BE2C (cell line): ENCODE measurements at regions not wholly inside any gene's neighbourhood (a gene's known extent, or its start where the extent isn't known, plus 50 kb on each side); places are given as distances from the start of the nearest gene placed in this dataset.

Source experiments
- DNase-seq: peaks from one replicate; pipeline ENCODE4 v3.0.0-alpha.2; 2020
- H3K27me3 ChIP-seq: fragments of 250-450 bp; sonication (Bioruptor Pico); 2 replicates; pipeline ENCODE4 v1.5.1; 2020; ENCODE audit warnings: mild to moderate bottlenecking
- H3K36me3 ChIP-seq: fragments of 250-450 bp; sonication (Bioruptor Pico); 2 replicates; pipeline ENCODE4 v1.5.1; 2020; ENCODE audit warnings: mild to moderate bottlenecking
- H3K4me1 ChIP-seq: fragments of 250-450 bp; sonication (Bioruptor Pico); 2 replicates; pipeline ENCODE4 v1.5.1; 2020
- H3K4me3 ChIP-seq: 2 replicates; pipeline ENCODE4 v1.5.1; 2011; ENCODE audit warnings: low read depth, low read length
- H3K9me3 ChIP-seq: fragments of 250-450 bp; sonication (Bioruptor Pico); 2 replicates; pipeline ENCODE4 v1.5.1; 2020
- TF ChIP-seq, protein P1 (sequence below): IDR thresholded peaks from 2 replicates; pipeline ENCODE4 v1.5.1; 2012; ENCODE audit warnings: mild to moderate bottlenecking, low read depth, low read length

DNA sequence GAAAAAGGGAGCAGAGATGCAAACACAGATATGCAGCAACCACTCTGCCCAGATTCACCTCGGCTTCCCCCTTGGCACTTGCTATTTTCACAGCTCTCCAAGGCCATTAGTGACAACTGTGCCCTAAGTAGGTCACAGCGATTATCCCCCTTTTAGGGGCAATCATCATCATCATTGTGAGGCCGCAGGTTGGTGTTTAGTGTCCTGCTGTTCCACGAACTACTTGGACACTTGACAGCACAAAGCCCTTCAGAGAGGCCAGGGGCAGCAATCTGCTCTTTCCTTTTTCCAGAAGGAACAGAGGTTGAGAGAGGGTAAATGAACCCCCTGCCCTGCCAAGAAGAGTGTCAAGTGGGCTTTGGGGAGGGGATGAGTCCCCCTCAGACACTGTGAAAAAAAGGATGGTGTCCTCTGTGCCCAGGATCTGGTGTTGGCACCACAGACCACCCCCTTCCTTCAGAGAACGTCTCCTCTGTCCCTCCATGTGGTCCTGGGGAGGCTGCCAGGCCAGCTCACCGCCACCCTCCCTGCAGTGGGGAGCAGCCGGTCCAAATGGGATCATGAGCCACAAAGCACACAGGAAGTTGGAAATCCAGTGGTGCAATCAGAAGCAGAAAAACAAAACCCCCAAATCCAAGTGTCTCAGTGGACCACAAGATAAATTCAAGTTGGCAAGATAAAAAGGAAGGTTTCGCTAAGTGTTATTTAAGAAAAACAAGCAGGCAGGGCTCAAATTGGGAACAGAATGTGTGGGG lies 78.4 kb upstream of the MED9 start:
- H3K4me1 ChIP-seq: no peaks in the 10 kb centered on the region
- H3K9me3 ChIP-seq: no peaks in the 10 kb centered on the region
- no peak overlapping the region for H3K4me3 ChIP-seq
- TF ChIP-seq, protein P1, sequence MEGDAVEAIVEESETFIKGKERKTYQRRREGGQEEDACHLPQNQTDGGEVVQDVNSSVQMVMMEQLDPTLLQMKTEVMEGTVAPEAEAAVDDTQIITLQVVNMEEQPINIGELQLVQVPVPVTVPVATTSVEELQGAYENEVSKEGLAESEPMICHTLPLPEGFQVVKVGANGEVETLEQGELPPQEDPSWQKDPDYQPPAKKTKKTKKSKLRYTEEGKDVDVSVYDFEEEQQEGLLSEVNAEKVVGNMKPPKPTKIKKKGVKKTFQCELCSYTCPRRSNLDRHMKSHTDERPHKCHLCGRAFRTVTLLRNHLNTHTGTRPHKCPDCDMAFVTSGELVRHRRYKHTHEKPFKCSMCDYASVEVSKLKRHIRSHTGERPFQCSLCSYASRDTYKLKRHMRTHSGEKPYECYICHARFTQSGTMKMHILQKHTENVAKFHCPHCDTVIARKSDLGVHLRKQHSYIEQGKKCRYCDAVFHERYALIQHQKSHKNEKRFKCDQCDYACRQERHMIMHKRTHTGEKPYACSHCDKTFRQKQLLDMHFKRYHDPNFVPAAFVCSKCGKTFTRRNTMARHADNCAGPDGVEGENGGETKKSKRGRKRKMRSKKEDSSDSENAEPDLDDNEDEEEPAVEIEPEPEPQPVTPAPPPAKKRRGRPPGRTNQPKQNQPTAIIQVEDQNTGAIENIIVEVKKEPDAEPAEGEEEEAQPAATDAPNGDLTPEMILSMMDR: no peak
- no peaks in the 10 kb centered on the region for H3K27me3 ChIP-seq
- no peak for DNase-seq
- no peaks in the 10 kb centered on the region for H3K36me3 ChIP-seq

DNA sequence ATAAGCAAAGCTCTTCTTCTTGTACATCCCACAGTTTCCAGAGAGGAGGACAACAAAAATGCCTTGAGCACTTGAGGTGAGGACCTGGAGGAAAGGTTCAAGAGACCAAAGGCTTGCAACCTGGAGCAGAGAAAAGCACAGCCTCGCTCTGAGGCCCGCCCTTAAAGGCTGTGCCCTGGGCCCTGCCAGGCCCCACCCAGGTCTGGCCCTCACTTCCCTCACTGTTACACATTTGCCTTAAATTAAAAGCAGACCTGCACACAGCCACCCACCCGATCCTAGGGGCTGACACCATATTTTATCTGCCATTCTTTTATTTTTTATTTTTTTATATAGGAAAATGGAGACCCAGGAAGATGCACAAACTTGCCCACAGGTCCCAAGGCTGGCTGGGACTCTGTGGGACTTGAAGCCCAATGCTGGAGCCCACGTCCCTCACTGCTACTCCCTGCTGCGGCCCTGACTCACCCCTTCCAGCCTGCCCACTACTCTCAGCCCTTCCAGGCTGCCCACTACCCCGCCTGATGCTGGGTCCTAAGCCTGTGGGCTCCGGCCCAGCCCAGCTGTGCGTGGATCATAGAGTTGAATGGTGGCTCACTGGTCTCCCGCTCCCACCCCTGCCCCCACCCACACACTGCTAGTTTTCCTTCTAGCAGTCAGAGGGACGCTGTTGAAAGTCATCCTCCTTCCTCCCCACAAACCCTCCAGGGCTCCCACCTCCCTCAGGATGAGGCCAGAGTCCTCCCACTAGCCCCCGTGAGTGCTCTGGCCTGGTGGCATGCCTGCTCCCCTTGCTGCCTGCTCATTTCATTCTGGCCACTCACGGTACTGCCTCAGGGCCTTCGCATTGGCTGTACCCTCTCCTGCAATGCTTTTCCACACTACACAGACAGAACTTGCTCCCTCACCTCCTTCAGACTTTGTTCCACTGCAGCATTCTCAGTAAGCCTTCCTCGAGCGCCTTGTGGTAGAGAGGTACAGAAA lies 77.6 kb upstream of the MED9 start:
- H3K4me3 ChIP-seq: no peak overlapping the region
- TF ChIP-seq, protein P1: no peak
- no peaks in the 10 kb centered on the region for H3K9me3 ChIP-seq
- H3K36me3 ChIP-seq: no peaks in the 10 kb centered on the region
- H3K27me3 ChIP-seq: no peaks in the 10 kb centered on the region
- DNase-seq: no peak
- no peaks in the 10 kb centered on the region for H3K4me1 ChIP-seq

DNA sequence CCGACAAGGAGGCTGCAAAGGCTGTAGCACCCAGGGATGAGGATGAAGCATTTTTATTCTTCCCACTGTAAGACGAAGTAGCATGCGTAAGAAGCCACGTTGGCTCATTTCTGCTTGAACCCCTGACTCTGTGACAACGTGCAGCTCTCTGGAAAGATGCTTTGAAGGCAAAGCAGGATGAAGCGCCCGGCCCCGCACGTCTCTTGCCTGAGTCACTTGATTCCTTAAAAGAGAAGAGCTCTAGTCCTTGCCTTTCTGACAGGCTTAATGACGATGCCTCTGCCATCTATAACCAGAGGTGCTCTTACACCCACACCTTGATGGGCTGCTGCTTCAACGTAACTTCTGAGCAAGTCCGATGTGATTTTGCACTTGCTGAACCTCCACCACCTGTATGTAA lies 76.7 kb upstream of the MED9 start:
- Histone ChIP-seq H3K27me3 (no peaks in the 10 kb centered on the region), H3K4me1 (no peaks in the 10 kb centered on the region), H3K9me3 (no peaks in the 10 kb centered on the region), H3K36me3 (no peaks in the 10 kb centered on the region), H3K4me3 (no peak overlapping the region)
- TF ChIP-seq, protein P1: no peak
- no peak for DNase-seq

DNA sequence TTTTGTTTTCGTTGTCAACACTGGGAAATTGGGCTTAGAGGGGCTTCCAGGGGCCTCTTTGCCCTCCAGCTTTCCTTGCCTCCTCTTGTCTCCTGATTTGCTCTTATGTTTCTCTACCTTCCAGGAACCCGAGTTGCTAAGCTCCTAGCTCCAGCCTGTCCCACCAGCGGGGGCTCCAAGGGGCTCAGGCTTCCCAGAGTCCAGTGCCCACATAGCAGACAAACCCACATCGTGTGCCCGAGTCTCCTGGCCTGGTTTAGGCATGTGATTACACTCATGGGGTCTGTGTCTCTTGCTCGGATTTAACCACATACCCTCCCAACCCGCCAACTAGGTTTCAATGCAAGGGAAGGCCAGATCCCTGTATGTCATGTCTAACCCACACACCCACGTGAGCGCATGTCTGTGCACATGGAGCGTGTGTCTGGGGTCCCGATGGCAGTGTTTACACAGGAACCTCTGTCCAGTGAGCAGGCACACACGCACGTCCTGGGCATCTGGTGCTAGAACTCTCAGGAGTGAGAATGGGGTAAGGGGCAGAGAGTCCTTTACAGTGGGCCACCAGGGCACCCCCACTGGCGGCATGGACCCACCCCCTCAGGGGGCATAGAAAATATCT lies 76.1 kb upstream of the MED9 start:
- Histone ChIP-seq H3K36me3 (no peaks in the 10 kb centered on the region), H3K4me3 (no peak overlapping the region), H3K9me3 (no peaks in the 10 kb centered on the region), H3K4me1 (no peaks in the 10 kb centered on the region), H3K27me3 (no peaks in the 10 kb centered on the region)
- TF ChIP-seq, protein P1: no peak
- DNase-seq: no peak

DNA sequence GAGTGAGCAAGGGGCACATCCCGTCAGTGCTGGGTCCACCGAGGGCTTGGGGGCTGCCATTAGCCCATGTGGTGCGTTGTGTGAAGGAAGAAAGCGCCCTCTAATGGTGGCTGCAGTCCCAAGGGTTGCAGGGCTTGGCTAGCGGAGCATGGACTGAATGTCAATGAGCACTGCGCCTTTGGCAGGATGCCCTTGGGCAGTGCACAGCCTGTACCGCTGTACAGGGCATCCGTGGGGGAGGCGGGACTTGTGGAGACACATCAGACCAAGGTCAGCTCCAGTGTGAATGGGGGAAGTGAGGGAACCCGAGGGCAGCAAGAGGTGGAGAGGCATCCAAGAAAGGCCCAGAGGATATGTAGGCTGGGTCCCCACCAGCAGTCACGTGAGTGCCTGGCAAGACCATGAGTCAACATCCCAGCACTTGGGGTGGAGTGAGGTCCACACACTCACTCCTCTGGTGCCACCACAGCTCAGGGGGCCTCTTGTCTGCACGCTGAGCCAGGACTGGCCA lies 75.5 kb upstream of the MED9 start:
- Histone ChIP-seq H3K27me3 (no peaks in the 10 kb centered on the region), H3K9me3 (no peaks in the 10 kb centered on the region), H3K4me3 (no peak overlapping the region), H3K36me3 (no peaks in the 10 kb centered on the region), H3K4me1 (no peaks in the 10 kb centered on the region)
- peak; percentile 28 for DNase-seq
- TF ChIP-seq, protein P1: peak; percentile 19; the same call in 1 of the 2 replicates
